Activated CD8-positive, alpha-beta memory T cell treated with anti-CD3 and anti-CD28 coated beads for 36 hours (primary cell): ENCODE measurements at regions not wholly inside any gene's neighbourhood (a gene's known extent, or its start where the extent isn't known, plus 50 kb on each side); places are given as distances from the start of the nearest gene placed in this dataset.
"Not testable (repeated sequence)": the region's sequence is repeated elsewhere in the genome, so short reads cannot be mapped to it uniquely, and the experiment has no call there.

Source experiments
- CTCF ChIA-PET: fragments of 350-600 bp; sonication (Branson Sonifier 250); formaldehyde crosslinking; loops from one replicate; lab custom pipeline; 2021; ENCODE audit warnings: antibody characterized with exemption; lab: Charles Lee
- POLR2A ChIA-PET: fragments of 350-600 bp; sonication (Branson Sonifier 250); formaldehyde crosslinking; loops from one replicate; lab custom pipeline; 2021; ENCODE audit warnings: antibody characterized with exemption; lab: Charles Lee

DNA sequence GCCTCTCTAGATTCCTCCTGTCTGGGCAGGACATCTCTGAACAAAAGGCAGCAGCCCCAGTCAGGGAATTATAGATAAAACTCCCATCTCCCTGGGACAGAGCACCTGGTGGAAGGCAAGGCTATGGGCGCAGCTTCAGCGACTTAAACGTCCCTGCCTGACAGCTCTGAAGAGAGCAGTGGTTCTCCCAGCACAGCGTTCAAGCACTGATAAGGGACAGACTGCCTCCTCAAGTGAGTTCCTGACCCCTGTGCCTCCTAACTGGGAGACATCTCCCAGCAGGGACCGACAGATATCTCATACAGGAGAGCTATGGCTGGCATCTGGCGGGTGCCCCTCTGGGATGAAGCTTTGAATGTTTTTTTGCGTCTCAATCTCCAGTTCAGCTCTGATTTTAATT lies 262.2 kb downstream of the PARM1 start:
- CTCF ChIA-PET: no interaction called here

GRCh38 chr4:75194180-75194579 lies 261.3 kb downstream of the PARM1 start:
- CTCF ChIA-PET: no interaction called here
- POLR2A ChIA-PET: no interaction called here

More for the DNA sequence above, 262.2 kb downstream of the PARM1 start:
- POLR2A ChIA-PET: no interaction called here

DNA sequence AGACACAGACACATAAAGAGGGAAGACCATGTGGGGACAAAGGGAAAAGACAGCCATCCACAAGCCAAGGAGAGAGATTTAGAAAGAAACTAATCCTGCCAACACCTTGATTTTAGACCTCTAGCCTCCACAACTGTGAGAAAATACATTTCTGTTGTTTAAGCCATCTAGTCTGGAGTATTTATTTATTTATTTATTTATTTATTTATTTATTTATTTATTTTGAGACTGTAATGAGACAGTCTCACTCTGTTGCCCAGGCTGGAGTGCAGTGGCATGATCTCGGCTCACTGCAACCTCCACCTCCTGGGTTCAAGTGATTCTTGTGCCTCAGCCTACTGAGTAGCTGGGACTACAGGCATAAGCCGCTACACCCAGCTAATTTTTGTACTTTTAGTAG lies 259.3 kb downstream of the PARM1 start:
- CTCF ChIA-PET, POLR2A ChIA-PET: not testable (repeated sequence)

DNA sequence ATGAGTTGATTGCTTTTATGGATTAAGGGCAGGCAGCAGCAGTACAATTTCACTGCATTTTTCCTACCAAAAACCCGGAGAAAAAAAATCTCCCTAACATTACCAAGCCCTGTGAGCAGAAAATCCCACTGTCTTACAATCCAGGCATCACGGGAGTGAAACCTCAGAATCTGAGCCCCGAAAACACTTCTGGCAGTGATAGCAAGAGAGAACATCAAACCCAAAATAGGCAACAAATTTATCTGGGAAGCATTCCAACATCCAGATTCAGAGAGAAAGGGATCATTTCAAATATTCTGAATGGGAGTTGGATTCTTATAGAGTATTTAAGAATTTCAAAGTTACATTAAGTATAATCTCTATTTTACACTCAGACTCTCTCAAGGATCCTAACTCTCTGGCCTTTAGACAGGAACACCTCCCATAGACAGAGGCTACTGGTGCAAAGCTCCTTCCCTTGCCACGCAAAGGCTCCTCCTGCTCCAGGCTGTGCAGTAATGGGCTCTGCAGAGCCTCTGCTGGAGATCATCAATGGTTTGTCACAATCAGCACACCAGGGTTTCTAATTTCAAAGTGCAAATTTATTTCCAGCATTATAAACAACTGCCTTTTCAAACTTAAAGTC lies 256.9 kb downstream of the PARM1 start:
- CTCF ChIA-PET: no interaction called here
- POLR2A ChIA-PET: no interaction called here

DNA sequence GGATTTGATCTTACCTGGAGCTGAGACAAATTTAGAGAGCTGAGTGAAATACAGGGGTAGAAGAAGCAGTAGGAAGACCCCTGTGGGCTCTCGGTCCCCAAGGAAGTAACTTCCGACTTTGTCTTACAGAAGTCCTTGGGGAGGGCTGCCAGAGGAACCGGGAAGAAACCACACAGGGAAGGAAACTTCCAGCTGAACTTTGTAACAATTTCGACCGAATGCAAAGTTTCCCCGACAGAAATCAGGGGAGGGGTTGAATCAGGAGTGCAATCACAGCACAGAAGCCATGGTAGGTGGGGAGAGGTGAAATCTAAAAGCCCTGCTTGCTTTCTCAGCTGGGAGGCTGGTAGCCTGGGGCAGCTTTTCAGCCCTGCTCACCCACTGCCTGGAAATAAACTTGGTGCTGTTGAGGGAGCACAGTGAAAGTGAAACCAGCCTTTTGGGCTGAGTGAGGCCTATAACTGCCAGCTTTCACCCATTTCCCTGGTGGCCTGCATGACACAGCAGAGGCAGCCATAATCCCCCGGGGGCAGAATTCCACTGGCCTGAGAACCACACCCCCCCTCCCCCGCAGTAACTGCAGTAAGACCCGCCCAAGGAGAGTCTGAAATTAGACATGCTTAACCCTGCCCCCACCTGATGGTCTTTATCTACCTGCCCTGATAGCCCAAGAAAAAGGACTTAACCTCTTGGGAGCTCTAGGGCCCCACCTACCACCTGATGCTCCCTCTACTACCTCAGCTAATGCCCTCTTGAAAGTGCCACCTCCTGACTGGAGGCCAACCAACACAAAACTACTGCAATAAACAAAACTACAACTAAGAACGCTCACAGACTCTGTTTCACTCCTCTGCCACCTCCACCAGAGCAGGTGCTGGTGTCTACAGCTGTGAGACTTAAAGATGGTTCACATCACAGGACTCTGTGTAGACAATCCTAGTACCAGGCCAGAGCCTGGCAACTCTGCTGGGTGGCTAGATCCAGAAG lies 248.2 kb downstream of the PARM1 start:
- ChIA-PET POLR2A (no interaction called here), CTCF (interaction anchor here (0.7 kb wide), 1 partner anchor 97 kb away, joined by 5 read pairs; no protein-coding TSS in a partner anchor)

DNA sequence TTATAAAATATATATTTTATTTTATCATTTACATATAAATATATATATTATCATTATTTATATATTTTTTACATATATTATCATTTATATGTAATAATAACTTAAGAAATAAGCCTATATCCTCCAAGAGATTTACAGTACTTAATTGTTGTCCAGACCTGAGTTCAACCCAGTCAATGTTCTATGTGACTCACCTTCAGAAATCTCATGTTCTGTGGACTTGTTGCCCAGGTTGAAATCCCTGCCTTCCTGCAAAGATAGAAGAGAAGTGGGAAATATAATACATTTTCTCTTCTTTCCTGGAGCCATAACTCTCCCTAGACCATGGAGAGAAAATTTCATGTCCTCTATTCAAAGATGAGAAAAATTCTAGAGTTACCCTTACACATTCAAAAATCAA lies 247.3 kb downstream of the PARM1 start:
- POLR2A ChIA-PET: no interaction called here
- CTCF ChIA-PET: no interaction called here

DNA sequence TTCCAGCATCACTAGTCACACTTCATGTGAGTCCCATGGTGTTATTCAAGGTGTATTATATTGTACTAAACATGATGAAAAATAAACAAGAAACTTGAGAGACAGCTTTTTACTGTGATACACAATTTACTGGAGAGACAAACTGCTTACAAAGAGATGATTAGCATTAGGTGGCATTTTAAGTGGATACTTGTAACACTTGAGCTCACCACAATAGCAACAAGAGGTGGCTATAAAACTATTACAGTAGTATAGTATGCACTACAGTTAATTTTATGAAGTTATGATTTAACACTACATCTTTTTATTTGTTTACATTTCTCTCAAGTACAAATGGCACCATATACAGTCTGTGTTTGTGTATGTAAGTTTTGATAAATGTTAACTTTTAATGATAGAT lies 246.6 kb downstream of the PARM1 start:
- POLR2A ChIA-PET: no interaction called here
- CTCF ChIA-PET: no interaction called here

DNA sequence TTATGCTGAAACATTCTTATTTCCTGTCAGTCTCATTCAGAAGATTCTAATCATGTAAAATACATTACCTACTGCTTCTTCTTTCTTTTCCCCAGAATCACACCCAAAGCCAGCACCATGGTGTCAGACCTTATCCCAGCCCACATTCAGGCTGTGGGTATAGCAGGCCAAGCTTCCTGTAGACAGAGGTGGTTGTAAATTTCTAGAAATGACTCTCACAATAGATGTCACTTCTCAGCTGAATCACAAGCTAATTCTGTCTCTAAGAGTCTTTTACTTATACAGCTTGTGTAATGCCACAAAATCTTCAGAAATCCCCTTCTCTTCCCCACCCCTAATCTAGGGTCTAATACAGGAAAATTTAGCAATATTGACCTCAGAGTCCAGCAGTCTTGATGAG lies 239.6 kb downstream of the PARM1 start:
- CTCF ChIA-PET: no interaction called here

DNA sequence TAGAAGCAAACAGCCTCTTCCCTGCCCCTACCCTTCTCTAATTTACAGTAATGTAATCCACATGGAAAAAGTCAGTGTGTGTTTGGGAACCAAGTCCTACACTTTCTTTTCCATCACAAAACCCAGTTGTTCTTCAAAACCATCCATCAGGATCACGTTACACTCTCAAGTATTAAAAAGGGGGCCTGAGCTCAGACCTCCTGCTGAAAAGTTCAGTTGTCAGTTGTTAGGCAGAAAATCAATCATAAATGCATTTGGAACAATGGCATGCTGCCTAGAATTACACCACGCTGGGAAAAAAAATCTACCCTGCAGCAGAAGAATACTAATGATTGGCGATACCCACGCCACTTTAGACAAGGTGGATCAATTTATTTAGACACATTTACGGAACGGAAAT lies 236.5 kb downstream of the PARM1 start:
- ChIA-PET POLR2A (no interaction called here), CTCF (no interaction called here)

More for the DNA sequence above, 239.6 kb downstream of the PARM1 start:
- POLR2A ChIA-PET: no interaction called here

- ChIA-PET POLR2A (no interaction called here), CTCF (no interaction called here)
These were observed 236.1 kb downstream of the PARM1 start for GRCh38 chr4:75169020-75169419.

GRCh38 chr4:75168548-75168947 lies 235.6 kb downstream of the PARM1 start:
- POLR2A ChIA-PET: no interaction called here
- CTCF ChIA-PET: no interaction called here

- CTCF ChIA-PET, POLR2A ChIA-PET: not testable (repeated sequence)
These were observed 232.2 kb downstream of the PARM1 start for GRCh38 chr4:75165100-75165499.

- ChIA-PET POLR2A (no interaction called here), CTCF (no interaction called here)
These were observed 225.5 kb downstream of the PARM1 start for GRCh38 chr4:75158451-75158850.

- CTCF ChIA-PET: no interaction called here
- POLR2A ChIA-PET: no interaction called here
These were observed 222.1 kb downstream of the PARM1 start for GRCh38 chr4:75154994-75155393.

GRCh38 chr4:75146223-75146622 lies 213.3 kb downstream of the PARM1 start:
- ChIA-PET POLR2A (no interaction called here), CTCF (no interaction called here)

DNA sequence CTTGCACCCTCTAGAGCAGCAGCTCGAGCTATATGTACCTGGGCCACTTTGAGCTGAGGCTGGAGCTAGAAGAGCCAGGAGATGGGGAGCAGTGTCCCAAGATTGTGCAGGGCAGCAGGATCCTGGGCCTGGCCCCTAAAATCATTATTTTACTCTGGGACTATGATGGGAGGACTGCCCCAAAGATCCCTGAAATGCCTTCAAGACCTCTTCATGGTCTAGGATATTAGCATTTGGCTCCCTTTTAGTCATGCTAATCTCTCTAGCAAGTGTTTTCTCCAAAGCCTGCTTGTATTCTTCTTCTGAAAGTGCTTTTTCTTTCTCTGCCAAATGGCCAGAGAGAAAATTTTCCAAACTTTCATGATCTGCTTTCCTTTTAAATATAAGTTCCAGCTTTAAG lies 211.6 kb downstream of the PARM1 start:
- CTCF ChIA-PET: no interaction called here
- POLR2A ChIA-PET: no interaction called here

- CTCF ChIA-PET: no interaction called here
- POLR2A ChIA-PET: no interaction called here
These were observed 209.9 kb downstream of the PARM1 start for GRCh38 chr4:75142850-75143249.

DNA sequence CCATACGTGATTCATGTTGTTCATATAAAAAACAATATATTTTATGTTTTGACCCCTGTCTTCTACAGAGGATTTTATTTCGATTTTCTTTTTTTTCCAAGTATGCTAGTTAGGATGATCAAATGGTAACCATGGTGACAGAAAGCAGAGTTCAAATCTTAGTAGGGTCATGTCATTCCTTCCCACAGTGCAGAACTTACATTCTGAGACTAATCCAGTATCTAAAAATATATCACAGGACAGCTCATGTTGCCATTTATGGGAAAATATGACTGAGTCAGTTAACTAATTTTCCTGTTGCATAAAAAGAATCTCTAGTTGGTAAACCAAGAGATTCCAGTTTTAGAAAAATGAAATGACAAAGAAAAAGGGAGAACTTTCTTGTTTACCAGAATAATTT lies 209.5 kb downstream of the PARM1 start:
- ChIA-PET POLR2A (no interaction called here), CTCF (no interaction called here)

GRCh38 chr4:75141162-75141561 lies 208.2 kb downstream of the PARM1 start:
- ChIA-PET POLR2A (no interaction called here), CTCF (no interaction called here)

- ChIA-PET CTCF (no interaction called here), POLR2A (no interaction called here)
These were observed 204.4 kb downstream of the PARM1 start for GRCh38 chr4:75137302-75137701.
